Keratinocyte (primary cell): ENCODE measurements at regions not wholly inside any gene's neighbourhood (a gene's known extent, or its start where the extent isn't known, plus 50 kb on each side); places are given as distances from the start of the nearest gene placed in this dataset.

ENCODE experiments used
- DNase-seq: peaks from one replicate; pipeline ENCODE4 v3.0.0-alpha.2; 2011; ENCODE audit warnings: low read depth, missing footprints, low spot score
- FAIRE-seq: peaks from 2 replicates; lab custom pipeline; 2011; peaks lifted over from hg19 to GRCh38; lab: Jason Lieb, UNC
- H2AFZ ChIP-seq: 2 replicates; pipeline ENCODE4 v1.6.0; 2012; ENCODE audit warnings: low read length, control low read depth, inconsistent platforms; ENCODE audit not compliant: control insufficient read depth
- H3K27ac ChIP-seq: 2 replicates; pipeline ENCODE4 v1.5.1; 2011; ENCODE audit warnings: low read length; ENCODE audit not compliant: control insufficient read depth, insufficient read depth
- H3K27me3 ChIP-seq: 3 replicates; pipeline ENCODE4 v1.6.0; 2011; ENCODE audit warnings: low read length; ENCODE audit not compliant: control insufficient read depth, insufficient read depth; ENCODE audit errors: extremely low read depth
- H3K36me3 ChIP-seq, 2 experiments: 2 replicates in 1 of 2; 3 replicates in 1 of 2; pipeline ENCODE4 v1.5.1; 2011; ENCODE audit warnings: low read length in 2 of 2, mild to moderate bottlenecking in 1 of 2; ENCODE audit not compliant: control insufficient read depth in 2 of 2, insufficient read depth in 2 of 2; ENCODE audit errors: extremely low read depth in 1 of 2
- H3K4me1 ChIP-seq: 3 replicates; pipeline ENCODE4 v1.5.1; 2011; ENCODE audit warnings: low read length; ENCODE audit not compliant: control insufficient read depth, insufficient read depth; ENCODE audit errors: extremely low read depth
- H3K4me2 ChIP-seq: 3 replicates; pipeline ENCODE4 v1.6.0; 2011; ENCODE audit warnings: low read depth, low read length; ENCODE audit not compliant: control insufficient read depth, insufficient read depth; ENCODE audit errors: extremely low read depth
- H3K4me3 ChIP-seq, 3 experiments: fragments of 200-600 bp in 1 of 3; sonication (generic) in 1 of 3; 2 replicates in 2 of 3; 3 replicates in 1 of 3; pipeline ENCODE4 v1.5.1; 2011 to 2016; ENCODE audit warnings: low read length in 3 of 3, mild to moderate bottlenecking in 3 of 3, control low read depth in 2 of 3, inconsistent platforms in 1 of 3, low read depth in 1 of 3, mixed read lengths in 1 of 3, mixed run types in 1 of 3, moderate library complexity in 1 of 3; ENCODE audit not compliant: control insufficient read depth in 2 of 3, insufficient read depth in 2 of 3; ENCODE audit errors: extremely low read depth in 1 of 3
- H3K79me2 ChIP-seq: 2 replicates; pipeline ENCODE4 v1.6.0; 2012; ENCODE audit warnings: low read length; ENCODE audit not compliant: control insufficient read depth, insufficient read depth
- H3K9ac ChIP-seq: 3 replicates; pipeline ENCODE4 v1.6.0; 2011; ENCODE audit warnings: low read length; ENCODE audit not compliant: control insufficient read depth, insufficient read depth; ENCODE audit errors: extremely low read depth
- H3K9me1 ChIP-seq: 3 replicates; pipeline ENCODE4 v1.6.0; 2011; ENCODE audit warnings: low read length; ENCODE audit not compliant: control insufficient read depth, insufficient read depth; ENCODE audit errors: extremely low read depth
- H3K9me3 ChIP-seq: 2 replicates; pipeline ENCODE4 v1.5.1; 2012; ENCODE audit warnings: low read depth, low read length; ENCODE audit not compliant: control insufficient read depth
- H4K20me1 ChIP-seq: 3 replicates; pipeline ENCODE4 v1.6.0; 2011; ENCODE audit warnings: low read length; ENCODE audit not compliant: control insufficient read depth, insufficient read depth; ENCODE audit errors: extremely low read depth
- EZH2 ChIP-seq: IDR thresholded peaks from one replicate; pipeline ENCODE4 v1.6.1; 2012; ENCODE audit warnings: inconsistent platforms, mild to moderate bottlenecking, low read length, moderate library complexity
- dilution Hi-C: fragments of 300-500 bp; cut with MboI; formaldehyde crosslinking; loops from one replicate; pipeline ENCODE4 v1.7.0; 2020; ENCODE audit warnings: low sequenced_read_pairs; ENCODE audit not compliant: extremely low pct_ligation_motif_present
- TF ChIP-seq, protein P1 (sequence below), 3 experiments: IDR thresholded peaks in 1 of 3; conservative IDR thresholded peaks in 1 of 3; optimal IDR thresholded peaks in 1 of 3; 2 replicates in 2 of 3; 3 replicates in 1 of 3; pipeline versions ENCODE3 to v1.5.1; 2011; ENCODE audit warnings: low read length in 3 of 3, mild to moderate bottlenecking in 3 of 3, moderate library complexity in 2 of 3, control low read depth in 1 of 3, inconsistent platforms in 1 of 3; ENCODE audit not compliant: insufficient read depth in 2 of 3; ENCODE audit errors: extremely low read depth in 1 of 3

DNA sequence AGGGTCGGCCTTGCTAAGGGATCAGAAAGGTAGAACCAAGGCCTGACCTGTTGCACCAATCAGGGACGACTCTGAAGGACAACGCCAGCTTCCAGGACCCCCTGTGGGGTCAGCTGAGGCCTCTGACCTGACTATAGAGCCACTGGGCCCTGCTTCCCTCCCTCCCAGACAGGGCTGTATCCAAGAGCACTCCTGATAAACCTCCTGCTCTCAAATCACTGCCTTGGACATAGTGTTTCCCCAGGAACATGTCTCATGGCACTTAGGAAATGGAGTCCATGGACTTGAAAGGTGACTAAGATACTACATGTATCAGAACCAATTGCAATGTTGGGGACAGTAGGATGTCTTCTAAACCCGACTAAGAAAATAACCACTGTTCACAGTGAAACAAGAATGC lies 117.8 kb upstream of the OPCML start:
- no peak for FAIRE-seq
- H3K9ac ChIP-seq = no peak overlapping the region
- no peaks in the 10 kb centered on the region for H3K27me3 ChIP-seq
- DNase-seq = no peak
- no peak overlapping the region for H3K4me2 ChIP-seq
- H3K4me3 ChIP-seq = no peak overlapping the region
- no peaks in the 10 kb centered on the region for H4K20me1 ChIP-seq
- dilution Hi-C loops = no loop called here
- H3K9me1 ChIP-seq = no peaks in the 10 kb centered on the region
- no peak overlapping the region for H2AFZ ChIP-seq
- no peaks in the 10 kb centered on the region for H3K79me2 ChIP-seq
- no peak for TF ChIP-seq EZH2
- TF ChIP-seq, protein P1, sequence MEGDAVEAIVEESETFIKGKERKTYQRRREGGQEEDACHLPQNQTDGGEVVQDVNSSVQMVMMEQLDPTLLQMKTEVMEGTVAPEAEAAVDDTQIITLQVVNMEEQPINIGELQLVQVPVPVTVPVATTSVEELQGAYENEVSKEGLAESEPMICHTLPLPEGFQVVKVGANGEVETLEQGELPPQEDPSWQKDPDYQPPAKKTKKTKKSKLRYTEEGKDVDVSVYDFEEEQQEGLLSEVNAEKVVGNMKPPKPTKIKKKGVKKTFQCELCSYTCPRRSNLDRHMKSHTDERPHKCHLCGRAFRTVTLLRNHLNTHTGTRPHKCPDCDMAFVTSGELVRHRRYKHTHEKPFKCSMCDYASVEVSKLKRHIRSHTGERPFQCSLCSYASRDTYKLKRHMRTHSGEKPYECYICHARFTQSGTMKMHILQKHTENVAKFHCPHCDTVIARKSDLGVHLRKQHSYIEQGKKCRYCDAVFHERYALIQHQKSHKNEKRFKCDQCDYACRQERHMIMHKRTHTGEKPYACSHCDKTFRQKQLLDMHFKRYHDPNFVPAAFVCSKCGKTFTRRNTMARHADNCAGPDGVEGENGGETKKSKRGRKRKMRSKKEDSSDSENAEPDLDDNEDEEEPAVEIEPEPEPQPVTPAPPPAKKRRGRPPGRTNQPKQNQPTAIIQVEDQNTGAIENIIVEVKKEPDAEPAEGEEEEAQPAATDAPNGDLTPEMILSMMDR (optimal IDR thresholded peaks at IDR 0.05 in 1 of 3, IDR thresholded peaks at IDR 0.05 in 1 of 3, conservative IDR thresholded peaks at IDR 0.05 in 1 of 3; ENCODE audit: extremely low read depth in 1 of 3, insufficient read depth in 2 of 3, low read length in 3 of 3) = no peak
- no peaks in the 10 kb centered on the region for H3K4me1 ChIP-seq
- no peak overlapping the region for H3K27ac ChIP-seq
- peaks cover 3% of the 10 kb centered on the region for H3K9me3 ChIP-seq
- no peaks in the 10 kb centered on the region for H3K36me3 ChIP-seq

DNA sequence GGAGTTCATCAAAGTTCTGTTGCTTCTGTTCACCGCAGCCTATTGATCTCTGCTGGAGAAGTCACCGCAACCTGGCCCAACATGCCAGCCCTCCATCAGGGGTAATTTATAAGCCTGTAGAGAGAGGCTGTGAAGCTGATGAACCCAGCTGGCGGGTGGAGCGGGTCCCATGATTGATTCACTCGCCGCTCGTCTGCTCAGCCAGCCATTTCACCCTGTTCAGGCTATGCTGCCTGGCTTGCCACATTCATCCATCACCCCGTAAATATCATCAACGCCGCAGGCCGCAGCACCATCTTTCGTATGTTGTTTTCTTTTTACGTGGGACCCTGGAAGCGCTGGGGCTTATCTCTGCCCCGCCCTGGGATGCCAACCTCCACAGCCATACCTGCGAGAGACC lies 116.7 kb upstream of the OPCML start:
- H3K27ac ChIP-seq = no peak overlapping the region
- no peaks in the 10 kb centered on the region for H3K4me1 ChIP-seq
- H2AFZ ChIP-seq = no peak overlapping the region
- no peak for FAIRE-seq
- H4K20me1 ChIP-seq = no peaks in the 10 kb centered on the region
- no peaks in the 10 kb centered on the region for H3K36me3 ChIP-seq
- no peaks in the 10 kb centered on the region for H3K79me2 ChIP-seq
- no peak for DNase-seq
- dilution Hi-C loops = no loop called here
- H3K9ac ChIP-seq = no peak overlapping the region
- H3K9me3 ChIP-seq = peaks cover 3% of the 10 kb centered on the region
- no peak overlapping the region for H3K4me3 ChIP-seq
- TF ChIP-seq EZH2 = no peak
- TF ChIP-seq, protein P1 (optimal IDR thresholded peaks at IDR 0.05 in 1 of 3, IDR thresholded peaks at IDR 0.05 in 1 of 3, conservative IDR thresholded peaks at IDR 0.05 in 1 of 3; ENCODE audit: extremely low read depth in 1 of 3, insufficient read depth in 2 of 3, low read length in 3 of 3) = no peak
- no peaks in the 10 kb centered on the region for H3K9me1 ChIP-seq
- no peaks in the 10 kb centered on the region for H3K27me3 ChIP-seq
- H3K4me2 ChIP-seq = no peak overlapping the region
